ENCODE measurements at regions not wholly inside any gene's neighbourhood (a gene's known extent, or its start where the extent isn't known, plus 50 kb on each side); places are given as distances from the start of the nearest gene placed in this dataset.

- FAIRE-seq (no peak), DNase-seq (ENCODE audit: insufficient read length) (no peak)
- TF ChIP-seq POLR2AphosphoS5 (IDR thresholded peaks at IDR 0.05; ENCODE audit: low read depth, low read length) (no peak), POLR2A (IDR thresholded peaks at IDR 0.05; ENCODE audit: low read depth, low read length) (no peak), TAF1 (IDR thresholded peaks at IDR 0.05; ENCODE audit: borderline replicate concordance, low read depth, low read length) (no peak)
These were observed 318.7 kb upstream of the LMCD1 start for GRCh38 chr3:8182904-8183303.

DNA sequence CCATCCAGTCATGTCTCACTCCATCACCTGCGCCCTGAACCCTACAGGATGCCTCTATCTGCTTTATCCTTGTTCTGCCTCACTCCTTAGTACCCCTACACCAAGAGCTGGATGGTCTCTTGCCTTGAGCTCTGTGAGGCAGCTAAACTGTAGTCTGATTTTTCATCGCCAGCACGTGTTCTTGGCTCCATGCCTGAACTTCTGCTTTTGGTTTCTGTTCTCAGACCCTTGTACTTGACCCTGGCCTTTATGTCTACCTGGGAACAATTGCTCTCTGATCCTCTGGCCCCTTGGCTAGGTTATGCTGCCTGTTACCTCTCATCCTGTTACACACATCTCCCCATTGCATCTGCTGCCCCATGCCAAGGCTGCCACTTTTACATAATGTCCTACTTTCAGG lies 318.0 kb upstream of the LMCD1 start:
- DNase-seq (ENCODE audit: insufficient read length) (no peak), FAIRE-seq (no peak)
- TF ChIP-seq POLR2A (IDR thresholded peaks at IDR 0.05; ENCODE audit: low read depth, low read length) (no peak), POLR2AphosphoS5 (IDR thresholded peaks at IDR 0.05; ENCODE audit: low read depth, low read length) (no peak), TAF1 (IDR thresholded peaks at IDR 0.05; ENCODE audit: borderline replicate concordance, low read depth, low read length) (no peak)

- no peak for FAIRE-seq
- no peak for DNase-seq (ENCODE audit: insufficient read length)
- TF ChIP-seq POLR2A (IDR thresholded peaks at IDR 0.05; ENCODE audit: low read depth, low read length) (no peak), POLR2AphosphoS5 (IDR thresholded peaks at IDR 0.05; ENCODE audit: low read depth, low read length) (no peak), TAF1 (IDR thresholded peaks at IDR 0.05; ENCODE audit: borderline replicate concordance, low read depth, low read length) (no peak)
These were observed 315.4 kb upstream of the LMCD1 start for GRCh38 chr3:8186213-8186612.

DNA sequence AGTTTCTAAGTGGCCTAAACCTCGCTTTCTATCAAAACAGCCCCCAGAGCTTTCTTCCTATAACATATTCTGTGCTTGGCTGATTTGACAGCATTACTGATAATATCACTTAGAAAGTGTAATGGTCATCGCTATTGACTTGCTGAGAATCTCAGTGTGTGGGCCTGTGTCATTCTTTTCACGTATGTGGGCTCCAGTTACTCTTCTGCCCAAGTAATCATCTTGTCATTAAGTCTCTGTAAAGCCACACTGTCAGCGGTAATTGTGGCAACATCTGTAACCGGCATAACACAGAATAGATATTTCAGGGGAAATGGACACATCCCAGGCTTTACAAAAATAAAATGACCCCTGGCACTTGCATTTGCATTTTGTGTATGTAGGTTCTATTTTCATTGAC lies 313.6 kb upstream of the LMCD1 start:
- no peak for DNase-seq (ENCODE audit: insufficient read length)
- no peak for FAIRE-seq
- no peak for TF ChIP-seq POLR2A (IDR thresholded peaks at IDR 0.05; ENCODE audit: low read depth, low read length)

GRCh38 chr3:8189051-8189450 lies 312.6 kb upstream of the LMCD1 start:
- TF ChIP-seq POLR2AphosphoS5 (IDR thresholded peaks at IDR 0.05; ENCODE audit: low read depth, low read length) (no peak), POLR2A (IDR thresholded peaks at IDR 0.05; ENCODE audit: low read depth, low read length) (no peak), TAF1 (IDR thresholded peaks at IDR 0.05; ENCODE audit: borderline replicate concordance, low read depth, low read length) (no peak)
- no peak for DNase-seq (ENCODE audit: insufficient read length)
- no peak for FAIRE-seq

DNA sequence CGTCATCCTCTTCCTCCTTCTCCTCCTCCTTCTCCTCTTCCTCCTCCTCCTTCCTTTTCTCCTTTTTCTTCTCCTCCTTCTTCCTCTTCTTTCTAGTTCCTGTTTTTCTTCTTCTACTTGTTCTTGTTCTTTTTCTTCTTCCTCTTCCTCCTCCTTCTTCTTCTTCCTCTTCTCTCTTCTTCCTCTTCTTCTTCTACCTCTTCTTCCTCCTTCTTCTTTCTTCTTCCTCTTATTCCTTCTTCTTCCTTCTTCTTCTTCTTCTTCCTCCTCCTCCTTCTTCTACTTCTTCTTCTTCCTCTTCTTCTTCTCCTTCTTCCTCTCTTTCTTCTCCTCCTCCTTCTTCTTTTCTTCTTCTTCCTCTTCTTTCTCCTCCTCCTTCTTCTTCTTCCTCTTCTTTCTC lies 310.2 kb upstream of the LMCD1 start:
- no peak for DNase-seq (ENCODE audit: insufficient read length)
- no peak for FAIRE-seq
- TF ChIP-seq POLR2AphosphoS5 (IDR thresholded peaks at IDR 0.05; ENCODE audit: low read depth, low read length), result no peak
- TF ChIP-seq POLR2A (IDR thresholded peaks at IDR 0.05; ENCODE audit: low read depth, low read length), result no peak
- TF ChIP-seq TAF1 (IDR thresholded peaks at IDR 0.05; ENCODE audit: borderline replicate concordance, low read depth, low read length), result no peak

DNA sequence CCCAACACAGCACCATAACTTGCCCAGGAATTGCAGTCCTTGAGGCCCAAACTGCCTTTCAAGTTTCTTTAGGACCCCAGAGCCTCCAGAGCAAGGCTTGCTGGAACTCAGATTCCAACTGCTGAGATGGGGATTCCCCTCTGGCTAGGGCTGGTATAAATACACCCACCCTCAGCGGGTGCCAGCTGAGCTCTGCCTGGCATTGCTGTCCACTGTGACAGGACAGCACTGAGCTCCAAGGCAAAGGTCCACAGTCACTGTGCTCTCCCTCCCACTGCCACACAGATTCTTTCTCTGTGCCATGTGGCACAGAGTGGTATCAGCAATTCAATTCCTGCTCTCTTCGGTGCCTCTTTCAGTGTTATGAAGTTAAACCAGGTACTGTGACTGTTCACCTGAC lies 304.2 kb upstream of the LMCD1 start:
- DNase-seq (ENCODE audit: insufficient read length) (no peak), FAIRE-seq (no peak)
- TF ChIP-seq POLR2AphosphoS5 (IDR thresholded peaks at IDR 0.05; ENCODE audit: low read depth, low read length) (no peak), POLR2A (IDR thresholded peaks at IDR 0.05; ENCODE audit: low read depth, low read length) (no peak), TAF1 (IDR thresholded peaks at IDR 0.05; ENCODE audit: borderline replicate concordance, low read depth, low read length) (no peak)

DNA sequence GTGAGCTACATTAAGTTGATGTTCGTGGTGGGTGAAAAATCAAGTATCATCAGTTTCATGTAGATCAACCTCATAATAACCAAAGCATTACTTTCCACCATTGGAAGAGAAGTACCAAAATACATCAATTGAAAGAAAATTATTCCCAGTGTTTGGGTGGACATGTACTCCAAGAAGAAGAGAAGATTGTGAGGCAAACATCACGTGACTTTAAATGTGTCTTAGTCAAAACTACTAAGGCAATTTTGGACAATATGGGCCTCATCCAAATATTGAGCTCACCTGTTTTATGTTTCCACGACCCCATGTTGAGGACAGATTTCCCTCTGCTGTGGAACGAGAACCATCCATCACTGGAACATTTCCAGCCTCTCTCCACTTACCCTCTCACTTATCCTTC lies 303.0 kb upstream of the LMCD1 start:
- FAIRE-seq, result no peak
- DNase-seq (ENCODE audit: insufficient read length), result no peak
- TF ChIP-seq POLR2AphosphoS5 (IDR thresholded peaks at IDR 0.05; ENCODE audit: low read depth, low read length), result no peak
- no peak for TF ChIP-seq POLR2A (IDR thresholded peaks at IDR 0.05; ENCODE audit: low read depth, low read length)
- no peak for TF ChIP-seq TAF1 (IDR thresholded peaks at IDR 0.05; ENCODE audit: borderline replicate concordance, low read depth, low read length)

DNA sequence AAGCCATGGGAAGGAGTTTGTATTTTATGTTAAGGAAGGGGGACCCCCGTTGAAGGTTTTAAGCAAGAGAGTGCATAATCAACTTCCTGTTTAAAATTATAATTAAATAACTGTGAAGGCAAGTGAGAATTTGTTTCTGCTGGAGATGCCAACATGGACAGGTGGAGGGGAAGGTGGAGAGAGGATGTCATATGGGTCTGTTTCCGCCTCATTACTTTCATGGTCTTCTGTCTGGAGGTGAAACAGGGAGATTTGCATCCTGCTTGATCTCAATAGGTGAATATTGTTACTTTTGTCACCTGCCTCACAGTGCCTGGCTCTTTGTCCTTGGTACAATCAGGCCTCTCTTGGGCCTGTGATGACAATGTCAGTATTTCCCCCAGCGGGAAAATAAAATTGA lies 300.6 kb upstream of the LMCD1 start:
- TF ChIP-seq POLR2AphosphoS5 (IDR thresholded peaks at IDR 0.05; ENCODE audit: low read depth, low read length), result no peak
- TF ChIP-seq TAF1 (IDR thresholded peaks at IDR 0.05; ENCODE audit: borderline replicate concordance, low read depth, low read length), result no peak
- TF ChIP-seq POLR2A (IDR thresholded peaks at IDR 0.05; ENCODE audit: low read depth, low read length), result no peak
- DNase-seq (ENCODE audit: insufficient read length), result no peak
- no peak for FAIRE-seq

DNA sequence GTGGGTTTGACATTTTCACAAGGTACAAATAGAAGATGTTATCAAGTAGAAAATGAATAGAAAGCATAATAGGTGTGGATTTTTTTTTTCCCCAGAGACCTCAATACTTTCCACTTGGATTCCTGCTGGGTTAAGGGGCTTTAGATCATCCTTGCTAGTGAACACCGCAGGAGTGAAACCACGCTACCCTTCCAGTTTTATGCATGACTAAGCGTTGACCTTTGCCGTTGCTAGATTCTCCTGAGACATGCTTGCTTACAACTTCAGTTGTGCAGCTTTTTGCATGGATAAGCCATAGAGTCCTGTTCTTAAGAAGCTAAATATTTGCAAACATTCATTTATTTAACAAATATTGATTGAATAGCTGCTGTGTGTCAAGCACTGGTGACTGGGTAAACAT lies 299.7 kb upstream of the LMCD1 start:
- FAIRE-seq (no peak), DNase-seq (ENCODE audit: insufficient read length) (no peak)
- TF ChIP-seq POLR2A (IDR thresholded peaks at IDR 0.05; ENCODE audit: low read depth, low read length) (no peak), POLR2AphosphoS5 (IDR thresholded peaks at IDR 0.05; ENCODE audit: low read depth, low read length) (no peak), TAF1 (IDR thresholded peaks at IDR 0.05; ENCODE audit: borderline replicate concordance, low read depth, low read length) (no peak)

DNA sequence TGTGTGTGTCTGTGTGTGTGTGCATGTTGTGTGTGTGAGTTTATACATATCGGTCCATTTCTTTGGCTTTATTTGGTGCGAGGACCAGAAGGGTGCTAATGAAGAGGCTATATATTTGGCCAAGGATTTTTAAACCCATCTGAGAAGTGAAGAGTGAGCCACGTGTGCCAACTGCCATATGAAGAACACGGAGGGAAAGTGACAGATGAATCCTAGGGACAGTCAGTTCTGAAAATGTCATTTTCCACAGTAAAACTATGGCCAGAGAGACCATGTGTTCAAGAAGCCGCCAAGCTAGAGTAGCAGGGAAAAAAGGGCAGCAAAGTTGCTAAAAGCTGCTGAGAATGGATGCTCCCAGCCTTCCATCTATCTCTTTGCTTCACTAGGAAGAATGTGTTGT lies 297.3 kb upstream of the LMCD1 start:
- no peak for FAIRE-seq
- no peak for DNase-seq (ENCODE audit: insufficient read length)
- no peak for TF ChIP-seq POLR2AphosphoS5 (IDR thresholded peaks at IDR 0.05; ENCODE audit: low read depth, low read length)
- TF ChIP-seq TAF1 (IDR thresholded peaks at IDR 0.05; ENCODE audit: borderline replicate concordance, low read depth, low read length), result no peak
- no peak for TF ChIP-seq POLR2A (IDR thresholded peaks at IDR 0.05; ENCODE audit: low read depth, low read length)

DNA sequence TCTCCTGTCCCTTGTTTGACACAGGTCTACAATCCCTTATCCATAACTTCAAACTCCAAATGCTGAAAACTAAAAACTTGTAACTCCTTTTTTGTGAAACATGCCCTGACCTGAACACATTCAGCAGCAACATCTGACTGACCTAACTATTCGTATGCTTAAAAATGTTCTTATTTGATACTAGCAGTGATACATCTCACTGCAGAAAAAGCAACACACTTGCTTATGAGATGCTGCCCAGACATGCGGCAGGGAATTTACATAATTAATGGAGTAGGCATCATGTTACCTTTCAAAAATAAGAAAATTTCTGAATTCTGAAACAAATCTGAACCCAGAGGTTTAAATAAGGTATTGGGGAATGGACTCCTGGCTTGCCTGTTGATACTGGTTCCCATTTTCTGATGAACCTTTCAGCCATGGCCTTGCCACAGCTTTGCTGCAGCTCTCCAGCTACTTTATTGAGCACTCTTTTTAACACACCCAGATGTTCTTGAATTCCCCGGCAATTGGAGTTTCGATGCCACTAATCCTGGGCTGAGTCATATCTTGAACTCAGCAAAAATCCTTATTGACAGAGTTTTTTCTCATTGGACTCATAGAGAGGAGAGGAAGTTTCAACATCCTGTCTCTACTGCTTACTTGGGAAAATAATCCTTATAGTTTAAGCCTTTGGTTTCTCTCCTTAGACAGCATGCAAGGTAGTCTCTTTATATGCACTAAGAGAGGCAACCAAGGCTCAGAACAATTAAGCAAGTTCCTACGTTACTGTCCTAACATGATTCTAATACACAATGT lies 296.6 kb upstream of the LMCD1 start:
- DNase-seq (ENCODE audit: insufficient read length), result no peak
- no peak for FAIRE-seq

More for the DNA sequence above, 296.6 kb upstream of the LMCD1 start:
- no peak for TF ChIP-seq POLR2A (IDR thresholded peaks at IDR 0.05; ENCODE audit: low read depth, low read length)
- no peak for TF ChIP-seq POLR2AphosphoS5 (IDR thresholded peaks at IDR 0.05; ENCODE audit: low read depth, low read length)
- no peak for TF ChIP-seq TAF1 (IDR thresholded peaks at IDR 0.05; ENCODE audit: borderline replicate concordance, low read depth, low read length)
